ENCODE measurements at regions not wholly inside any gene's neighbourhood (a gene's known extent, or its start where the extent isn't known, plus 50 kb on each side); places are given as distances from the start of the nearest gene placed in this dataset.

- DNase-seq (ENCODE audit: low spot score), result no peak
- no peak for TF ChIP-seq CTCF (IDR thresholded peaks at IDR 0.05; ENCODE audit: extremely low read depth, missing control alignments)
These were observed 459.4 kb upstream of the MC4R start for GRCh38 chr18:60831971-60832370.

GRCh38 chr18:60838677-60839076 lies 466.1 kb upstream of the MC4R start:
- no peak for TF ChIP-seq CTCF (IDR thresholded peaks at IDR 0.05; ENCODE audit: extremely low read depth, missing control alignments)
- DNase-seq (ENCODE audit: low spot score), result no peak

- no peak for TF ChIP-seq CTCF (IDR thresholded peaks at IDR 0.05; ENCODE audit: extremely low read depth, missing control alignments)
- DNase-seq (ENCODE audit: low spot score), result no peak
These were observed 473.8 kb upstream of the MC4R start for GRCh38 chr18:60846396-60846795.

- no peak for TF ChIP-seq CTCF (IDR thresholded peaks at IDR 0.05; ENCODE audit: extremely low read depth, missing control alignments)
- no peak for DNase-seq (ENCODE audit: low spot score)
These were observed 474.9 kb upstream of the MC4R start for GRCh38 chr18:60847517-60847916.

- DNase-seq (ENCODE audit: low spot score), result no peak
- TF ChIP-seq CTCF (IDR thresholded peaks at IDR 0.05; ENCODE audit: extremely low read depth, missing control alignments), result no peak
These were observed 471.7 kb upstream of the CDH20 start for GRCh38 chr18:60861575-60861974.

GRCh38 chr18:60862988-60863387 lies 470.2 kb upstream of the CDH20 start:
- DNase-seq (ENCODE audit: low spot score), result no peak
- no peak for TF ChIP-seq CTCF (IDR thresholded peaks at IDR 0.05; ENCODE audit: extremely low read depth, missing control alignments)

GRCh38 chr18:60865801-60866200 lies 467.4 kb upstream of the CDH20 start:
- DNase-seq (ENCODE audit: low spot score), result no peak
- TF ChIP-seq CTCF (IDR thresholded peaks at IDR 0.05; ENCODE audit: extremely low read depth, missing control alignments), result no peak

All from GM20000 (cell line).